ENCODE measurements at regions not wholly inside any gene's neighbourhood (a gene's known extent, or its start where the extent isn't known, plus 50 kb on each side); places are given as distances from the start of the nearest gene placed in this dataset.

GRCh38 chr11:26027887-26028286, 304.0 kb upstream of the ANO3 start:
- TF ChIP-seq POLR2AphosphoS5 (IDR thresholded peaks at IDR 0.05) (no peak), EP300 (IDR thresholded peaks at IDR 0.05) (no peak), POLR2A (IDR thresholded peaks at IDR 0.05) (no peak), CTCF (IDR thresholded peaks at IDR 0.05) (no peak)
- Histone ChIP-seq H3K4me1 (no peaks in the 10 kb centered on the region), H3K4me3 (no peak overlapping the region), H3K27ac (no peak overlapping the region), H3K36me3 (no peaks in the 10 kb centered on the region), H3K27me3 (no peaks in the 10 kb centered on the region), H3K9me3 (no peaks in the 10 kb centered on the region)
- DNase-seq: no peak
- intact Hi-C loops (cut with DNase I): no loop called here

GRCh38 chr11:26028393-26028911, 303.5 kb upstream of the ANO3 start:
- WGBS, 2 donors: 24 to 50% methylated on average over 2 of the region's 2 CpGs
- Histone ChIP-seq H3K4me3 (no peak overlapping the region), H3K36me3 (no peaks in the 10 kb centered on the region), H3K27me3 (no peaks in the 10 kb centered on the region), H3K9me3 (no peaks in the 10 kb centered on the region), H3K4me1 (no peaks in the 10 kb centered on the region), H3K27ac (no peak overlapping the region)
- TF ChIP-seq CTCF (IDR thresholded peaks at IDR 0.05): no peak
- intact Hi-C loops (cut with DNase I): no loop called here
- no peak for DNase-seq

GRCh38 chr11:26030399-26030798, 301.5 kb upstream of the ANO3 start:
- Histone ChIP-seq H3K9me3 (no peaks in the 10 kb centered on the region), H3K27me3 (no peaks in the 10 kb centered on the region), H3K4me1 (no peaks in the 10 kb centered on the region), H3K4me3 (no peak overlapping the region), H3K27ac (no peak overlapping the region), H3K36me3 (no peaks in the 10 kb centered on the region)
- intact Hi-C loops (cut with DNase I): no loop called here
- no peak for TF ChIP-seq EP300 (IDR thresholded peaks at IDR 0.05)
- TF ChIP-seq CTCF (IDR thresholded peaks at IDR 0.05): no peak
- no peak for TF ChIP-seq POLR2AphosphoS5 (IDR thresholded peaks at IDR 0.05)
- TF ChIP-seq POLR2A (IDR thresholded peaks at IDR 0.05): no peak
- no peak for DNase-seq
- 79 to 89% methylated on average over 3 of the region's 3 CpGs for WGBS, 2 donors

- DNase-seq: no peak
- Histone ChIP-seq H3K27me3 (no peaks in the 10 kb centered on the region), H3K27ac (no peak overlapping the region), H3K4me3 (no peak overlapping the region), H3K36me3 (no peaks in the 10 kb centered on the region), H3K4me1 (no peaks in the 10 kb centered on the region), H3K9me3 (no peaks in the 10 kb centered on the region)
- intact Hi-C loops (cut with DNase I): no loop called here
- no peak for TF ChIP-seq EP300 (IDR thresholded peaks at IDR 0.05)
- no peak for TF ChIP-seq POLR2A (IDR thresholded peaks at IDR 0.05)
- TF ChIP-seq CTCF (IDR thresholded peaks at IDR 0.05): no peak
- no peak for TF ChIP-seq POLR2AphosphoS5 (IDR thresholded peaks at IDR 0.05)
- 32 to 38% methylated on average over 2 of the region's 2 CpGs for WGBS, 2 donors
These were observed 299.7 kb upstream of the ANO3 start for GRCh38 chr11:26032241-26032640.

- TF ChIP-seq EP300 (IDR thresholded peaks at IDR 0.05) (no peak), CTCF (IDR thresholded peaks at IDR 0.05) (no peak)
- 80 to 93% methylated on average over 5 to 6 of the region's 6 CpGs for WGBS, 2 donors
- Histone ChIP-seq H3K27ac (no peak overlapping the region), H3K27me3 (no peaks in the 10 kb centered on the region), H3K4me3 (no peak overlapping the region), H3K4me1 (no peaks in the 10 kb centered on the region), H3K9me3 (no peaks in the 10 kb centered on the region), H3K36me3 (no peaks in the 10 kb centered on the region)
- intact Hi-C loops (cut with DNase I): no loop called here
- DNase-seq: no peak
These were observed 296.2 kb upstream of the ANO3 start for GRCh38 chr11:26035696-26036095.
